ENCODE measurements at regions not wholly inside any gene's neighbourhood (a gene's known extent, or its start where the extent isn't known, plus 50 kb on each side); places are given as distances from the start of the nearest gene placed in this dataset.

DNA sequence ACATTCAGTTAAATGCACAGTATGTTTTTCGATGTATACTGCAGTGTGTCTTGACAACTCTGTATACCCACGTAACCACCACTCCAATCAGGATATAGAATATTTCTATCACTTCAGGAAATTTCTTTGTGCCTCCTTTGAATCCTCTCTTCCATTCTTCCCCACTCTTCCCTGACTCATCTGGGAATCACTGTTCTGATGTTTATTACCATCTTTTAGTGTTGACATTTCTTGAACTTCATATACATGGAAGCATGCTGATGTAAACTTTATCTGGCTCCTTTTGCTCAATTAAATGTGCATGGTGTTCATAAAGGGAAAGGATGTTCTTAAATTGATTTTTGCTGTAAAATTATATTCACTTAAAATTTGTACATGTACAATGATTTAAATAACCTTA lies 319.9 kb downstream of the PCDH7 start:
- TF ChIP-seq GATA2 (IDR thresholded peaks at IDR 0.05; ENCODE audit: low read depth, low read length) (no peak), GATA3 (IDR thresholded peaks at IDR 0.05; ENCODE audit: low read depth, low read length) (no peak)

Data from SH-SY5Y (cell line).